ENCODE measurements at regions not wholly inside any gene's neighbourhood (a gene's known extent, or its start where the extent isn't known, plus 50 kb on each side); places are given as distances from the start of the nearest gene placed in this dataset.
A peak's percentile ranks its signal among the peaks of the same experiment; 100 is the strongest.

GRCh38 chr4:123477711-123478209 is 81.2 kb downstream of the SPRY1 start:
- DNase-seq (ENCODE audit: insufficient read length) (no peak), FAIRE-seq (peak; percentile 9)
- TF ChIP-seq POLR2A (IDR thresholded peaks at IDR 0.05; ENCODE audit: low read depth, low read length) (no peak), TAF1 (IDR thresholded peaks at IDR 0.05; ENCODE audit: borderline replicate concordance, low read depth, low read length) (no peak), POLR2AphosphoS5 (IDR thresholded peaks at IDR 0.05; ENCODE audit: low read depth, low read length) (no peak)

- FAIRE-seq (no peak), DNase-seq (ENCODE audit: insufficient read length) (no peak)
- TF ChIP-seq POLR2AphosphoS5 (IDR thresholded peaks at IDR 0.05; ENCODE audit: low read depth, low read length) (no peak), POLR2A (IDR thresholded peaks at IDR 0.05; ENCODE audit: low read depth, low read length) (no peak), TAF1 (IDR thresholded peaks at IDR 0.05; ENCODE audit: borderline replicate concordance, low read depth, low read length) (no peak)
Observed at GRCh38 chr4:123478859-123479345, 82.3 kb downstream of the SPRY1 start.

- DNase-seq (ENCODE audit: insufficient read length) (no peak), FAIRE-seq (no peak)
- TF ChIP-seq POLR2AphosphoS5 (IDR thresholded peaks at IDR 0.05; ENCODE audit: low read depth, low read length) = no peak
- no peak for TF ChIP-seq TAF1 (IDR thresholded peaks at IDR 0.05; ENCODE audit: borderline replicate concordance, low read depth, low read length)
- TF ChIP-seq POLR2A (IDR thresholded peaks at IDR 0.05; ENCODE audit: low read depth, low read length) = no peak
Observed at GRCh38 chr4:123479944-123480343, 83.3 kb downstream of the SPRY1 start.

- DNase-seq (ENCODE audit: insufficient read length) (no peak), FAIRE-seq (no peak)
Observed at GRCh38 chr4:123480706-123481418, 84.3 kb downstream of the SPRY1 start.

GRCh38 chr4:123481717-123482116 is 85.1 kb downstream of the SPRY1 start:
- TF ChIP-seq POLR2AphosphoS5 (IDR thresholded peaks at IDR 0.05; ENCODE audit: low read depth, low read length) (no peak), TAF1 (IDR thresholded peaks at IDR 0.05; ENCODE audit: borderline replicate concordance, low read depth, low read length) (no peak), POLR2A (IDR thresholded peaks at IDR 0.05; ENCODE audit: low read depth, low read length) (no peak)
- DNase-seq (ENCODE audit: insufficient read length) (no peak), FAIRE-seq (no peak)

More at GRCh38 chr4:123480706-123481418, 84.3 kb downstream of the SPRY1 start:
- no peak for TF ChIP-seq POLR2A (IDR thresholded peaks at IDR 0.05; ENCODE audit: low read depth, low read length)
- TF ChIP-seq POLR2AphosphoS5 (IDR thresholded peaks at IDR 0.05; ENCODE audit: low read depth, low read length) = no peak
- no peak for TF ChIP-seq TAF1 (IDR thresholded peaks at IDR 0.05; ENCODE audit: borderline replicate concordance, low read depth, low read length)

GRCh38 chr4:123484291-123484926 is 87.8 kb downstream of the SPRY1 start:
- no peak for TF ChIP-seq POLR2AphosphoS5 (IDR thresholded peaks at IDR 0.05; ENCODE audit: low read depth, low read length)
- no peak for TF ChIP-seq POLR2A (IDR thresholded peaks at IDR 0.05; ENCODE audit: low read depth, low read length)
- TF ChIP-seq TAF1 (IDR thresholded peaks at IDR 0.05; ENCODE audit: borderline replicate concordance, low read depth, low read length) = no peak
- DNase-seq (ENCODE audit: insufficient read length) (no peak), FAIRE-seq (no peak)

GRCh38 chr4:123485601-123486000 is 89.0 kb downstream of the SPRY1 start:
- FAIRE-seq = no peak
- TF ChIP-seq POLR2A (IDR thresholded peaks at IDR 0.05; ENCODE audit: low read depth, low read length) (no peak), POLR2AphosphoS5 (IDR thresholded peaks at IDR 0.05; ENCODE audit: low read depth, low read length) (no peak), TAF1 (IDR thresholded peaks at IDR 0.05; ENCODE audit: borderline replicate concordance, low read depth, low read length) (no peak)
- no peak for DNase-seq (ENCODE audit: insufficient read length)

GRCh38 chr4:123488916-123489315 is 92.3 kb downstream of the SPRY1 start:
- no peak for DNase-seq (ENCODE audit: insufficient read length)
- TF ChIP-seq TAF1 (IDR thresholded peaks at IDR 0.05; ENCODE audit: borderline replicate concordance, low read depth, low read length) (no peak), POLR2A (IDR thresholded peaks at IDR 0.05; ENCODE audit: low read depth, low read length) (no peak), POLR2AphosphoS5 (IDR thresholded peaks at IDR 0.05; ENCODE audit: low read depth, low read length) (no peak)
- FAIRE-seq = no peak

- TF ChIP-seq TAF1 (IDR thresholded peaks at IDR 0.05; ENCODE audit: borderline replicate concordance, low read depth, low read length) (no peak), POLR2A (IDR thresholded peaks at IDR 0.05; ENCODE audit: low read depth, low read length) (no peak), POLR2AphosphoS5 (IDR thresholded peaks at IDR 0.05; ENCODE audit: low read depth, low read length) (no peak)
- FAIRE-seq (no peak), DNase-seq (ENCODE audit: insufficient read length) (no peak)
Observed at GRCh38 chr4:123495530-123495929, 98.9 kb downstream of the SPRY1 start.

- FAIRE-seq (no peak), DNase-seq (ENCODE audit: insufficient read length) (no peak)
- TF ChIP-seq POLR2A (IDR thresholded peaks at IDR 0.05; ENCODE audit: low read depth, low read length) (no peak), POLR2AphosphoS5 (IDR thresholded peaks at IDR 0.05; ENCODE audit: low read depth, low read length) (no peak), TAF1 (IDR thresholded peaks at IDR 0.05; ENCODE audit: borderline replicate concordance, low read depth, low read length) (no peak)
Observed at GRCh38 chr4:123496421-123496820, 99.8 kb downstream of the SPRY1 start.

- no peak for FAIRE-seq
- DNase-seq (ENCODE audit: insufficient read length) = no peak
- TF ChIP-seq POLR2A (IDR thresholded peaks at IDR 0.05; ENCODE audit: low read depth, low read length) (no peak), TAF1 (IDR thresholded peaks at IDR 0.05; ENCODE audit: borderline replicate concordance, low read depth, low read length) (no peak), POLR2AphosphoS5 (IDR thresholded peaks at IDR 0.05; ENCODE audit: low read depth, low read length) (no peak)
Observed at GRCh38 chr4:123497340-123497739, 100.7 kb downstream of the SPRY1 start.

Measured in GM12892 (cell line).